HG02884 (cell line): ENCODE measurements at regions not wholly inside any gene's neighbourhood (a gene's known extent, or its start where the extent isn't known, plus 50 kb on each side); places are given as distances from the start of the nearest gene placed in this dataset.
"Not testable (repeated sequence)": the region's sequence is repeated elsewhere in the genome, so short reads cannot be mapped to it uniquely, and the experiment has no call there.

ENCODE experiments used
- ATAC-seq: cut with Tn5 transposase; IDR thresholded peaks from one replicate; pipeline ENCODE4 v1.9.1; 2021; ENCODE audit warnings: mild to moderate bottlenecking, moderate library complexity; ENCODE audit not compliant: unreplicated experiment

DNA sequence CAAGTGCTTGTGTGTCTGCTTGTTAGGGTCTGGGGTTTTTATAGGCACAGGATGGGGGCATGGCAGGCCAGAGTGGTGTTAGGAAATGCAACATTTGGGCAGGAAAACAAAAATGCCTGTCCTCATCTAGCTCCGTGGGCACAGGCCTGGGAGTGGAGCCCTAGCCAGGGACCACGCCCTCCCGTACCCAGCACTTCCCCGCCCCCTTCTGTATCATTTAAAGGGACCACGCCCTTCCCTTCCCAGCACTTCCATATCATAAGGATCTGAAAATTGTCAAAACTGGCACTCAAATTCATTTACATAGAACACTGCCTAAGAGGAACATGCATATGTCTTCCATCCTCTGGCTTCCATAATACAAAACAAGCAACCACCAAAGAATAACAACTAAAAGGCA, 185.8 kb downstream of the B3GLCT start:
- ATAC-seq: no peak

DNA sequence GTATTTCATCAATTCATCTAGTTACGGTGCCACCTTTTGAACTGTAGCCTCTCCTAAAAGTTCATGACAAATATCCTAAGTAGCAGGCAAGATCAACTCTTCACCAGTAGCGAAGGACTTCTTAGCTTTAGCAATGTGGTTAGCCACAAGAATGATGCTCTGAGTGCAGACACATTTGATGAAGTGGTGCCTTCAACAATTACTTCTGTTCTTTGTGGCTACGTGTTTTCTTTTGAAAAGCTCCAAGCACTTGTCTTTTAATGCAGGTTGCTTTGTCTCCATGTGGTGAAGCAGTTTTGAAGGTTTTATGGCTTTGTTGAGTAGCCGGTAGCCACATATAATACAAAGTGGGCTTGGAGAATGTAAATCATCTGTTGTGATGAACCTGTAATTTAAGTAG, 194.7 kb downstream of the B3GLCT start:
- no peak for ATAC-seq

DNA sequence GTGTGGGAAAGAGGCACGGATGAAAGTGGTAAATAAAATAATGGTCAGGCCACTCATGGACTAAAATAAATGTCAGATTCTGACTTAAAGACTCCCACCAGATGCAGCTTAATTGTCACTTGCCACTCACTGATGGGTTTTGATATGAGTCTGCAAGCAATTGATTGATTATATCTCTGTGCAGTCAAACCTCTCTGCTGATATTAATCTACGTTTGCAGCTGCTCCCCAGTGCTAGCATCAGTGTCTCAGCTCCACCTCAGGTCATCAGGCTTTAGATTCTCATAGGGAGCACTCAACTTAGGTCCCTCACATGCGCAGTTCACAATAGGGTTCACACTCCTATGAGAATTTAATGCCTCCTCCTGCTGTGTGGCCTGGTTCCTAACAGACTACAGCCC, 195.3 kb downstream of the B3GLCT start:
- ATAC-seq: no peak

DNA sequence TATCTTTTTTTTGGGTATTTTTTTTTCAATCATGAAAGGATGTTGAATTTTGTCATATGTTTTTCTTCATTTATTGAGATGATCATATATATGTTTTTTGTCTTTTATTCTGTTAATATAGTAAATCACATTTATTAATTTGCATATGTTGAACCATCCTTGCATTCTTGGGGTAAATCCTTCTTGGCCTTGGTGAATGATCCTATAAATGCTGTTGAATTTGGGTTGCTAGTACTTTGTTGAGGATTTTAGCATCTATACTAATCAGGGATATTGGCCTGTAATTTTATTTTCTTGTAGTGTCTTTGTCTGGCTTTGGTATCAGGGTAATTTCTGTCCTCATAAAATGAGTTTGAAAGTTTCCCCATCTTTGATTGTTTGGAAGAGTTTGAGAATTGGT, 199.9 kb downstream of the B3GLCT start:
- ATAC-seq: no peak

DNA sequence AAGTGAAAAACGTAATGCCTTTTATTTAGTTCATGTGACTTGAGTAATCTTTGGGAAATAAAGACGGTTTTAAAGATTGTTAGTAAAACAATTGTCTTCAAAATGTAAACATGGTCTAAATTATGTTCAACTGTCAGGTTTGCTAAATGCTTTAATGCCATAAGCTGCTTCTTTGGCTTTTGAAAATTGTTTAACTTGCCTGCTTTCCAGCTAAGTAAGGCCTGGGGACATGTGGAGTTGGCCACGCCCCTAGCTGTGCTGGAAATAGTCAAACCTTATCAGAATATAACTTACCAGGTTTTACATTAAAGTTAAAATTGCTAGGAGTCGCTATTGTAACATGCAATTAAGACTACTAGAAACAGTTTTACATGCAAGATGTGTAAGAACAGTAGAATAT, 203.9 kb downstream of the B3GLCT start:
- ATAC-seq: not testable (repeated sequence)

DNA sequence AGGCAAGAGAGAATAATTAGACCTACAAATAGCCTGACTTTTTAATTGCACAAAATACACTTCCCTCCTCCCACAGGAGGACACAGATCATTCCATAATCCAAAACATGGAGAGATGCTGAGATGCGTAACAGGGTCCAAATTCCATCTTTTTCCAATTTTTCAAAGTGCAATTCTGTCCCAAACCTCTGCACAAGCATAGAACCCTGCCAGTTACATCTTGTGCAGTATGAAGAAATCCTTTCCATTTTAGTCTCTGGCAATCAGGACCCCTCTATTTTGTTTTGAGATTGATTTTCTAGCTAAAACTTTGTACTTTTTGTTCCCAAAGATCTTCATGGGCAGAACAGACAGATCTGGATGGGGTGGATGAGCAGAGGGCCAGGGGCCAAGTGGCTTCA, 209.2 kb downstream of the B3GLCT start:
- no peak for ATAC-seq

DNA sequence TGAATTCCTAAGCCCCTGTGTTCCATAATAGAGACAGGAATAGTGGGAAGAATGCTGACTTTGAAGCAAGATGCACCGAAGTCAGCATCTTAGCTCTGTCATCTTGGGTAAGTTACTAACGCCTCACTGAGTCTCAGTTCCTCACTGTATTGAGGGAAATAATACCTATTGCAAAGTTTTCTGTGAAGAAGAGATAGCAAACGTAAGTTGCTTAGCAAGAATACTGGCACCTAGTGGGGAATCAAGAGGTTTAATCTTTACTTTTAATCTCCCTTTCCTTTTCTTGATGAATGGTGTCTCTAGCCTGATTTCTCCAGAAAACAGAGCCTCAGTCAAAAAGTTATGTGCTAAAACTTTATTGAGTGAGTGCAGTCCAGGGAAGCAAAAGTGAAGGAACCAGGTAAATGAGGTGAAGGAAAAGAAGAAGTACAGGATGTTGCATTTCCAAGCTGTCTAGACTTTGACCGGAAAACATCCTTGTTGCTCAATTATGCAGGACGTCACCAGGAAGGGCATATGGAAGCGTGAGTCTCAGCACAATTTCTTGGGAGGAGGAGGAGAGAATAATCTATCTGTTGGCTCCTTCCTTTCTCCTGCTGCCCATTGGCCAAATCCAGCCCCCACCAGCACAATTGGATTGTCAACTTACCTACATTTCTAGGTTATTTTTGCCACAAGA, 210.0 kb downstream of the B3GLCT start:
- ATAC-seq: no peak

DNA sequence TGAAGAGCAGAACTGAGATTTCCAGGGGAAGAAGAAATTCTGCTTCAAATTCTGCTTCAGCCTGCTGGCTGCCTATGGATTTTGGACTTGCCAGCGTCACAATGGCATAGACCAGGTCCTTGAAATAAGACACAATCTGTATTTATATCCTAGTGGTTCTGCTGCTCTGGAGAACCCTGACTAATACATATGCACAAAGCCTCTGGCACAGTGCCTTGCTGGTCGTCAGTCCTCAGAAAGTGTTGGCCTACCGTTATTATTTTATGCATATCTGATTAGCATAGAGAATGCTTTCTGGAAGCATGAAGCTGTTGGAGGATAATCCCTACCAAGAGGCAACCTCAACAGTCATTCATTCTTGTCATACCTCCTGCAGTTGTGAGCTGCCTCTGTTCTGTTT, 213.7 kb downstream of the B3GLCT start:
- ATAC-seq: no peak

DNA sequence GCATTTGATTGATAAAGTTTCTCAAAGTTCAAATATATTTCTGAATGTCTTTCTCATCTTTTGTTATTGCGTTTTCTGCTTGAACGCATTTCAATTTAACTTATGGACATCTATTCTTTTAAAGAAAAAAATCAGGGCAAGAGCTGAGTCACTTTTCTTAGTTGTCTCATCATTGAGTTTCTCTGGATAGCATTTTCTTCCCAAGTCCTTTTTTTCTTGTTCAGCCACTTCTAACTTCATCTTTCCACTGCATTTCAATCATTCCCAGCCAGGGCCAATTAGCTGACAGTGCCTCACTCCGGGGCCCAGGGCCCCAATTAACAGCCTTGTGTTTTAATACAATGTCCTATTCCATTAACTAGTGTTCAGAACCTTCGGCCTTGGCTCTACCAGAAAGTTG, 216.3 kb downstream of the B3GLCT start:
- ATAC-seq: no peak

DNA sequence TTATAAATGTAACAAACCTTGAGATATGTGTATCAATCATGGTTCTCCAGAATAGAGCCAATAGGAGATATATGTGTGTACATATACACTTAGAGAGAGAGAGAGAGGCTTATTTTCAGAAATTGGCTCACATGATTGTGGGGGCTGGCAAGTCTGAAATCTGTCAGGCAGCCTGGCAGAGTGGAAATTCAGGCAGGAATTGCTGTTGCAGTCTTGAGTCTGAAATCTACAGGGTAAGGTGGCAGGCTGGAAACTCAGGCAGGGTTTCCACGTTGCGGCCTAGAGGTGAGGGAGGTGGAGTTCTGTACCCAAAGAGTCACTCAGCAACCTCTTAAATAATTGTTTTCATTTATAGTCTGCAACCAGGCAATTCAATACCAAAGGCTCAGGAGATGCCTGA, 218.4 kb downstream of the B3GLCT start:
- ATAC-seq: no peak

DNA sequence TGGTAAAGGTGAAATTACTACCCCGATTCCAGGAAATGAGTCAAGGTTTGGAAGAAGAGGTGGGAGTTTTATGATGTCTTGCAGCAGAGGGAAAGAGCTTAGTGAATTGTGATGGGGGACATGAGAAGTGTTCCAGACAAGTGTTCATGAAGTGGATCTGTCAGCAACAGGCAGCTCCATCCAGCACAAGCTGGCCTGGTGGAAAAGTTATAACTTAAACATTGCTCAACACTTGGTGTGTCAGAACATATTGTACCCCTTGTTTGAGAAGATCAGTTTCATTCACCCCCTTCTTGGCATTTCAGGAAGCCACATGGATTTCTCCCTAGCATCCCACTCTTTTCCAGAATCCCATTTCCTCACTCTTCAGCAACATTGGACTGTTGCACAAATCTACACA, 222.0 kb downstream of the B3GLCT start:
- no peak for ATAC-seq

DNA sequence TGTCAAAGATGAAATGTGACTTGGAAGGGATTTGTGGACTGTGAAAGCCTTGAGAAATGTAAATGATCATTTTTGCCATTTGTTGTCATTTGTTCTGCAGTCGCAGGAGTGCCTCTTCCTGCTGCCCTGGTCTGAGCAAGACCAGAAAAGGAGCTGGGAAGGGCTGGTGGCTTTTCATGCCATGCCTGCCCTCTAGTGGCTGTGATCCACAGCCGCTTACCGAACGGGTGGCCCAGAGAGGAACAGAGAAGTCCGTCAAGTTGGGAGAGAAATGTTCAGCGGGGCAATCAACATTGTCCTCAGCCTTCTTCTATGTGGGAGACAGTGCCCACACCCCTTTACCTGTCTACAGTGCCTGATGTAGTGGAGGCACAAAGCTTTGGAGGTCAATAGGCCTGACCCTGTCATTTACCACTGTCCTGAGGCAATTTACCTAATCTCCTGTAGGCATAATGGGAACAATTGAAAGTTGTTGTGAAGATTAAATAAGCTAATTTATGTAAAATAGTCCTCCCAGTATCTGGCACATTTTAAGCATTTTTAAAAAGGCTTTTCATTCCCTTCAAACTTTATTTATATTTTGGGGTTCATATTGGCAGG, 224.5 kb downstream of the B3GLCT start:
- ATAC-seq: peak; percentile 95

DNA sequence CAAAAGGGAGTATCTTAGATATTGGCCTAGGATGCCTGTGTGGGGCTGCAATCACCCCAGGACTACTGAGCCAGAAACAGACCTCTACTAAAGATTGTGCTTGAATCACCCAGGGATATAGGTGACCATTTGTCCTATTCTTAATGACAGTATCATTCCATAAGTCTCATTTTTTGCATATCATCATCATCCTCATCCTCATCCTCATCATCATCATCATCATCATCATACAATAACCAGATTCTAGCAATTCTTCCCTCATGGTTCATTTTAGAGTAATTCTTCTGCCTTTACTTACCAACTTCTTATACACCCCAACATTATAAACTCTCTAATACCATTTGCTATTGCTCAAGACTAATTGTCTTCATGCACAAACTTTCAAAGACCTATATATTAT, 226.6 kb downstream of the B3GLCT start:
- no peak for ATAC-seq

DNA sequence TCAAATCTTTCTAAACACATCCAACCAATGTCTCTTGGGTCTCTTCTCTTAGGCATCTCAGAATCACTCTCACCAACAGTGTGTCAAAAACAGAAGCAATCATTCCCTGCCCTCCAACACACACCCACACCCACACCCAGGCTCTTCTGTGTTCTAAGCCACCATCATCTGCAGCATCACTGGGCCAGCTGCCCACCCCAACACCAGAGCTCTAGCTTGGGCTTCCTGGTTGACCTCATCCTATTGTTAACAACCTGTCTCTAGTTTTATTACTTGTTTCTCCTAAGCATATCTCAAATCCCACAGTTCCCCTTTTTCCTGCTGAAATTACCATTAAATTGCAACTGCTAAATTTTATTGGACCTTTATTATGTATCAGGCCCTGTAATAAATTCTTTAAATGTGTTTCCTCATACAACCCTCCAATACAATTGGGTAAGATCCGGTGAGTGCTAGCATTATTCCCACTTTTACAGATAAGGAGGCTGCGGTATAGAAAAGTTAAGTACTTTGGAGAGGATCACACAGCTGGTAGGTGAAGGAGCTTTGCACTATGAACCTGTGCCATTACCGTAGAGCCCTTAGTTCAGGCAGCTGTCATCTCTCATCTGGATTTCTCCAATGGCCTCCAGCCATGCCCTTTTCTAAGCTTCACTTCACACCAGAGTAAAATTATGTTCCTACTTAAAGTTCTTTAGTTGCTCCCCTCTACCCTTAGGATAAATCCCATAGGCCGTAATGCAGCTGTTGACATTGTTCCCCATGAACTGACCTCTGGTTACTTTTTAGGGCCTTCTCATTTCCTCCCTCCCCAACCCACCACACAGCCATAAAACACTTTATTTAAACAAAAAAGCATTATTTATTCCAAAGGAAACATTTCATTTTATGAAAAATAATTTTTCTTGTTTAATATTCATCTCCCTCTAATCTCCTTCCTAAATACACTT, 227.7 kb downstream of the B3GLCT start:
- no peak for ATAC-seq

DNA sequence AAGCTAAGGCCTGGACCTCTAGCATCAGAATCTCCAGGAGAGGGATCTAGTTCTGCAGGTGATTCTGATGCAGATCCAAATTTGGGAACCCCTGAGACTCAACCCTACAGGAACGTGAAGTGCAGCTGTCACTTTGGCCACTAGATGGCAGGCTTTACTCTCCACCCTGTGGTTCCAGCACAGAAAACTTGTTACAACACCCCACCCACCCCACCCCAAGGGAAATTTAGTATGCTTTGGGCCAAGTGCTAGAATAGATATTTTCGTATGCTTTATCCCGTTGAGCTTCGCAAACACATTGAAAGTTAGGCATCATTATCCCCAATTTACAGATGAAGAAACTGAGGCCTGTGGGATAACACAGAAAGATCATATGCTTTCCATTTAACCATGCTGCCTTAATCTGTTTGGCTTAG, 232.0 kb downstream of the B3GLCT start:
- no peak for ATAC-seq

DNA sequence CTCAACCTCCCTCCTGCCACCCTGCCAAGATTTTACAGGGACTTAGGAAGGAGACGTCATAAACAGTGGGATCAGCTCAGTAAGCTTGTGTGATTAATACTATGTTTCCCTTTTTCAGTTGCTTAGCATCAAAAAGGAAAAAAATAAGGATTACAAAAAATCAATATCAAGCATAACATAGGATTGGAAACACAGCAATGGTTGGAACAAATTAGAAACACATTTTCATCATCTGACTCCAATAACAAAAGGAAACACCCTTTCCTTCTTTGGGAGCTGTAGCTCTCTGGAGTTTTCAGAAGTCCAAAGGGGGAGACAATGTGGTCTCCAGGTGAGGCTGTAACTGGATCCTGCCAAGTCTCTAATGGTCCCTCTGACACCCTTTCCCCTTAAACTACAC, 233.4 kb downstream of the B3GLCT start:
- no peak for ATAC-seq

DNA sequence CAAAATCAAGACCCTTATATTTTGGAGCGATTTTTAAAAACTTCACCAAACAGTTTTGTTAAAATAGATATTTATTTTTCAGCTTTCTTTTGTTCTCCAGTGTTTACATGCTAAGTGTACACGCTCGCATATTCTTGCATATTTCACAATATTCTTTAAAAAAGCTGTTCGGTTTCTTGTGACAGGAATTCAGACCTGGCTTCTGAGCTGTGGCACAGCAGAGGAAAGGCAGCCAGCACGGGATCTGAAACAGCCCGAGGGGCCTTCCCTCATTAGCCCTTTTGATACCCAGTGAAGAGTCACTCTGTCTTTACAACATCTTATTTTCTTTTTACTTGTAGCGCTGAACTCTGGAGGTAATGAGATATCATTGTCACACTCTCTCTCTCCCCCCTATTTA, 234.0 kb downstream of the B3GLCT start:
- no peak for ATAC-seq

DNA sequence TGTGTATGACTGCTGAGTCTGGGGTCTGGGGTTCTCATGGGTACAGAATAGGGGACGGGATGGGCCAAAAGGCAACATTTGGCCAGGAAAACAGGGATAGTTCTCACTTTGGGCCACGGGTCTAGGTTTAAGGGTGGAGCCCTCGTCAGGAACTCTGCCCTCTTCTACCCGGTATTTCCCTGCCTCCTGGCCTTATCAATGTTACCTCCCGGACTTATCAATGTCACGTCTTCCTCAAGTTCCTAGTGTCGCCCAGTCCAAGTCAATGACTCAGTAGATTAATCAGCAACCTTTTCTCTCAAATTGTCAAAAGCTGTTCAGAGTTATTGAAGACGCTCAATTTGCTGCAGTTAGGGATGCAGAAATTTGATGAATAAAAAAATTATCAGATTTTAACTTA, 234.8 kb downstream of the B3GLCT start:
- no peak for ATAC-seq

DNA sequence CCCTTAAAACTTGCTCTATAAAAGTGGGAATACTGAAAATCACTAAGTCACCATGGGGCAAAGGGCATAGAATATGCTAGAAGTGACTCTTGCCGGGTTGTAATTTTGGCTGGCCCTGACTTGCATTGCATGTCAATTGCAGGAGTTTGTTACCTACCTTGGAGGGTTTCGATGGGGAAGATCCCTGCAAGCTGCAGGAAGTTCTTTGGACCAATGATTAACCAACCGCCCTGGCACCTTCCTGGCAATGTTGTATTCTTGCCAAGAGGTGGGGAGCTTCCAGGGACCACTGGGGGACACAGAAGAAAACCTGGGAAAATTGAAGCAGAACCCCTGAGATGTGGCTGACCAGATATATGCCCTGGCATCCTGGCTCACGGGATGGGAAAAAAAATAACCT, 235.8 kb downstream of the B3GLCT start:
- no peak for ATAC-seq

DNA sequence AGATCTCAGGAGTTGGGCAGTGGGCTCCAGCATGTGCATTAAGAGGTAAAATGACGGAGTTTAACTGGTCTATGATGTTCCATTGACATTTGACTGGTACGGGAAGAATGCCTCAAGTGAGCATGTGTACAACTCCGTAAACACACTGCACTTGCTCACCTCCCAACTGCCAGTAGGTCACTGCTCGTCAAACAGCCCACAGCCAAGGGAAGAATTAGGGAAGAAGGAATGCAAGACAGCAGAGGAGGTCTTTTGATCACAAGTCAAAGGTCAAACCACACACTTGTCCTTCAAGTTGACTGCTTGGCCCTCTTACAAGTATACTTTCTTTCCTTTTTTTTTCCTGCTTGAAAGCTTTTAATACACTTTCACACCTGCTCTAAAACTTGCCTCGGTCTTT, 236.7 kb downstream of the B3GLCT start:
- no peak for ATAC-seq

DNA sequence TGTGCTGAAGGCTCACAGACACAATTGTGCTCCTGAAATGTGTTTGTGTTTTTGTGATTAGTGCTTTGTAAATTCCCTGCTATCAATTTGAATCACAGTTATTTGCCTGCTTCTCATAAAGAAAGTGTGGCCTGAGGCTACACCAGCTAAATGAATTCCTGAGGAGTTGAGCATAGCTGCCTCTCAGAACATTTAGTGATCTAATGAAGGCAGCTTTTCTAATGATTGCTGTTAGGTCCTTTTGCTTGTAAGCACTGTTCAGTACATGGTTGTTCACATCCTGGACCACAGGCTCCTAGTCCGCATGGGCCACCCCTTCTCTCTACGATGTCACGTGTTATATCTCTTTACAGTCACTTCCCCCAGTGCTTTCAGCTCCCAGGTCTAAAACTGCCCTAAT, 238.2 kb downstream of the B3GLCT start:
- ATAC-seq: no peak

DNA sequence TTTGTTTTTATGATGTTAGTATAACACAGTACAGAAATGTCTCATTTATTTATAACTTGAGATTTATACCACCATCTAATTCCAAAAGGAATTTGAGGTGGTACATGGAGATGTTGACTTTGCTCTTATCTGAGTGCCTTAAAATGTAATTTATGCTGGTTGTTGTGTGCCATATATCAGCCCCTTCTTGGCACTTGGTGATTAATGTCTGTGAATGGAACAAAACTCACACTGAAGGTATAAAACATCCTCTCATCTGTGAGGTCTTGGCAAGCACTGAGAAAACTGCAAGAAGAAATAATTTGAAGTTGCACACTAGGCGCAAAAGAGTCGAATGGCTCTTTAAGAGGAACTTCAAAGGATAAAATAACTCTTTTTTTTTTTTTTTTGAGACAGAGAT, 240.4 kb downstream of the B3GLCT start:
- ATAC-seq: no peak
